B cell (primary cell): ENCODE measurements at regions not wholly inside any gene's neighbourhood (a gene's known extent, or its start where the extent isn't known, plus 50 kb on each side); places are given as distances from the start of the nearest gene placed in this dataset.

ENCODE experiments used
- CTCF ChIP-seq: fragments of 200-600 bp; IDR thresholded peaks from one replicate; pipeline ENCODE4 v1.8.0; 2022; ENCODE audit warnings: antibody characterized with exemption, mild to moderate bottlenecking
- EZH2 ChIP-seq: IDR thresholded peaks from 2 replicates; pipeline ENCODE4 v1.6.1; 2012; ENCODE audit warnings: borderline replicate concordance, low read depth, mild to moderate bottlenecking, moderate library complexity, low read length; ENCODE audit not compliant: insufficient read depth, poor library complexity, severe bottlenecking

GRCh38 chr10:30680908-30681307, 51.4 kb upstream of the LYZL2 start:
- TF ChIP-seq CTCF, result no peak
- TF ChIP-seq EZH2, result no peak
